Mesothelial cell of epicardium (in vitro differentiated cells): ENCODE measurements at regions not wholly inside any gene's neighbourhood (a gene's known extent, or its start where the extent isn't known, plus 50 kb on each side); places are given as distances from the start of the nearest gene placed in this dataset.

Experiments used
- DNase-seq, 2 experiments: peaks; one replicate each; pipeline ENCODE4 v3.0.0; 2021; ENCODE audit warnings: low spot score in 2 of 2; ENCODE audit not compliant: unreplicated experiment in 2 of 2
- H3K27ac Mint-ChIP-seq: 2 replicates; pipeline ENCODE4 v1.8.0; 2021; ENCODE audit warnings: mixed read lengths
- H3K27me3 Mint-ChIP-seq: 2 replicates; pipeline ENCODE4 v1.8.0; 2021; ENCODE audit warnings: low read depth, mixed read lengths
- H3K36me3 Mint-ChIP-seq: 2 replicates; pipeline ENCODE4 v1.8.0; 2021; ENCODE audit warnings: mixed read lengths
- H3K4me1 Mint-ChIP-seq: 2 replicates; pipeline ENCODE4 v1.8.0; 2021; ENCODE audit warnings: mixed read lengths
- H3K4me3 Mint-ChIP-seq: 2 replicates; pipeline ENCODE4 v1.8.0; 2021; ENCODE audit warnings: mild to moderate bottlenecking, moderate library complexity, mixed read lengths
- H3K9me3 Mint-ChIP-seq: 2 replicates; pipeline ENCODE4 v1.8.0; 2021; ENCODE audit warnings: mixed read lengths
- CTCF ChIP-seq: fragments of 200-600 bp; sonication (generic); IDR thresholded peaks from one replicate; pipeline ENCODE4 v1.5.0; 2021; ENCODE audit warnings: antibody characterized with exemption; ENCODE audit not compliant: unreplicated experiment

- Mint-ChIP-seq H3K36me3 (no peaks in the 10 kb centered on the region), H3K4me3 (no peak overlapping the region), H3K4me1 (no peaks in the 10 kb centered on the region), H3K27me3 (peaks cover 5% of the 10 kb centered on the region), H3K9me3 (peaks cover 4% of the 10 kb centered on the region), H3K27ac (no peak overlapping the region)
- DNase-seq: no peak
- no peak for TF ChIP-seq CTCF
These were observed 514.8 kb downstream of the PSAT1 start for GRCh38 chr9:78811622-78812276.

DNA sequence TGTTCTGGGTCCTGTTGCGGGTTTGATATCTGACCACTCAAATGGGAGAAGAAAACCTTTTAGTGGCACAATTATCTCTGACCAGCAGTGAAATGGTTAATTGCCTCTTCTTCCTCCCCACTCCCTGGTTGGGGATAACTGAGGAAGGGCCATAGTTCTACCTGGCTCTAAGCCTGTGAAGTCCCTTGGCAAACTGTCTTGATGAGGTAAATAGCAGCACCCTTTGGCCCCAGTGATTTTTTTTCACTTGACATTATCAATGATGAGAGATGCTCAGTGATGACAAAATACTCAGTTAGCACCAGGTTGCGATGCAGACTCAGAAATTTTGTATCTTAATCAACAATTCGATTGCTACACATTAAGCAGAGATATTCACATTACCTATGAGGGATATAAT is 515.7 kb downstream of the PSAT1 start:
- Mint-ChIP-seq H3K27ac (no peak overlapping the region), H3K27me3 (peaks cover 5% of the 10 kb centered on the region), H3K4me3 (no peak overlapping the region), H3K4me1 (no peaks in the 10 kb centered on the region), H3K9me3 (peaks cover 4% of the 10 kb centered on the region), H3K36me3 (no peaks in the 10 kb centered on the region)
- DNase-seq: no peak
- no peak for TF ChIP-seq CTCF

GRCh38 chr9:78813602-78814180 is 516.8 kb downstream of the PSAT1 start:
- Mint-ChIP-seq H3K27me3 (peaks cover 5% of the 10 kb centered on the region), H3K4me1 (no peaks in the 10 kb centered on the region), H3K4me3 (no peak overlapping the region), H3K9me3 (peaks cover 4% of the 10 kb centered on the region), H3K36me3 (no peaks in the 10 kb centered on the region), H3K27ac (no peak overlapping the region)
- no peak for TF ChIP-seq CTCF
- no peak for DNase-seq

GRCh38 chr9:78821126-78821822 is 524.3 kb downstream of the PSAT1 start:
- Mint-ChIP-seq H3K27me3 (no peaks in the 10 kb centered on the region), H3K4me3 (peak overlapping the region; percentile 29), H3K36me3 (no peaks in the 10 kb centered on the region), H3K4me1 (no peaks in the 10 kb centered on the region), H3K27ac (no peak overlapping the region), H3K9me3 (no peaks in the 10 kb centered on the region)
- DNase-seq: no peak
- TF ChIP-seq CTCF: peak; percentile 67

DNA sequence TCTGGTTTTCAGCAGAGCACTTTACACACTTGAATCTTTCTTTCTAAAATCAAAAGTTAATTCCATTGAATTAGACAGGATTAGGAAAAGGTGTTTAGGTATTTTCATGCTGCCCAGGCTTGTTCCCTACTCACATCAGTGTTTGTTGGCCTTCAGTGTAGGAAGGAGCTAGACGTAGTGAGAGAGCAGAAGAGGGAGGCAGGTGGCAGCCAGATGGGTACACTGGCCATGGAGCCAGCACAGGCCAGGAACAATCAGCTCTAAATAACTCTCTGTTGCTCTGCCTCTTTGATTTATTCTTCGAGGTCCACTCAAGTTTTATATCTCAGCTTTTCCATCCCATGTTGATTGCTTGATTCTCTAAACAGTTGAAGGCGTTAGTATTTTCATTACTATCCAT is 529.6 kb downstream of the PSAT1 start:
- TF ChIP-seq CTCF: no peak
- peaks cover 7% of the 10 kb centered on the region for H3K27me3 Mint-ChIP-seq
- H3K4me3 Mint-ChIP-seq: no peak overlapping the region
- H3K36me3 Mint-ChIP-seq: no peaks in the 10 kb centered on the region
- DNase-seq: no peak
- no peak overlapping the region for H3K27ac Mint-ChIP-seq
- H3K9me3 Mint-ChIP-seq: peaks cover 7% of the 10 kb centered on the region
- H3K4me1 Mint-ChIP-seq: no peaks in the 10 kb centered on the region
